Astrocyte (in vitro differentiated cells and primary cell): ENCODE measurements at regions not wholly inside any gene's neighbourhood (a gene's known extent, or its start where the extent isn't known, plus 50 kb on each side); places are given as distances from the start of the nearest gene placed in this dataset.

Experiments used
- DNase-seq: peaks from one replicate; pipeline ENCODE4 v3.0.0-alpha.2; 2010; ENCODE audit warnings: low read depth
- FAIRE-seq: peaks from 2 replicates; lab custom pipeline; 2011; peaks lifted over from hg19 to GRCh38; lab: Jason Lieb, UNC
- H2AFZ ChIP-seq: 2 replicates; pipeline ENCODE4 v1.6.0; 2012; ENCODE audit warnings: low read depth, low read length, inconsistent platforms
- H3K27ac ChIP-seq: 2 replicates; pipeline ENCODE4 v1.5.1; 2011; ENCODE audit warnings: low read depth, low read length, inconsistent platforms
- H3K27me3 ChIP-seq: 2 replicates; pipeline ENCODE4 v1.6.0; 2011; ENCODE audit warnings: low read length, inconsistent platforms; ENCODE audit not compliant: insufficient read depth
- H3K36me3 ChIP-seq: 2 replicates; pipeline ENCODE4 v1.5.1; 2011; ENCODE audit warnings: low read length, inconsistent platforms; ENCODE audit not compliant: insufficient read depth
- H3K4me1 ChIP-seq: 2 replicates; pipeline ENCODE4 v1.5.1; 2011; ENCODE audit warnings: low read length, inconsistent platforms; ENCODE audit not compliant: insufficient read depth
- H3K4me2 ChIP-seq: 2 replicates; pipeline ENCODE4 v1.6.0; 2012; ENCODE audit warnings: low read length, inconsistent platforms
- H3K4me3 ChIP-seq: 2 replicates; pipeline ENCODE4 v1.5.1; 2011; ENCODE audit warnings: low read depth, mild to moderate bottlenecking, low read length, inconsistent platforms; ENCODE audit not compliant: insufficient read depth
- H3K79me2 ChIP-seq: 2 replicates; pipeline ENCODE4 v1.6.0; 2012; ENCODE audit warnings: mild to moderate bottlenecking, low read length, inconsistent platforms; ENCODE audit not compliant: insufficient read depth
- H3K9ac ChIP-seq: 2 replicates; pipeline ENCODE4 v1.6.0; 2012; ENCODE audit warnings: mild to moderate bottlenecking, low read length, inconsistent platforms
- H3K9me3 ChIP-seq: 2 replicates; pipeline ENCODE4 v1.5.1; 2012; ENCODE audit warnings: low read depth, mild to moderate bottlenecking, low read length, inconsistent platforms; ENCODE audit not compliant: insufficient read depth
- H4K20me1 ChIP-seq: 2 replicates; pipeline ENCODE4 v1.6.0; 2012; ENCODE audit warnings: low read length, inconsistent platforms; ENCODE audit not compliant: insufficient read depth
- H3K27ac Mint-ChIP-seq: one replicate; pipeline ENCODE4 v1.8.0; 2021; ENCODE audit warnings: mild to moderate bottlenecking, mixed read lengths; ENCODE audit not compliant: unreplicated experiment
- H3K27me3 Mint-ChIP-seq: one replicate; pipeline ENCODE4 v1.8.0; 2021; ENCODE audit warnings: low read depth, mixed read lengths; ENCODE audit not compliant: unreplicated experiment
- H3K36me3 Mint-ChIP-seq: one replicate; pipeline ENCODE4 v1.8.0; 2021; ENCODE audit warnings: low read depth, mixed read lengths; ENCODE audit not compliant: unreplicated experiment
- H3K4me1 Mint-ChIP-seq: one replicate; pipeline ENCODE4 v1.8.0; 2021; ENCODE audit warnings: low read depth, mixed read lengths; ENCODE audit not compliant: unreplicated experiment
- H3K4me3 Mint-ChIP-seq: one replicate; pipeline ENCODE4 v1.8.0; 2021; ENCODE audit warnings: mild to moderate bottlenecking, moderate library complexity, mixed read lengths; ENCODE audit not compliant: unreplicated experiment
- H3K9me3 Mint-ChIP-seq: one replicate; pipeline ENCODE4 v1.8.0; 2021; ENCODE audit warnings: mild to moderate bottlenecking, mixed read lengths; ENCODE audit not compliant: unreplicated experiment
- CTCF ChIP-seq: IDR thresholded peaks from 2 replicates; pipeline ENCODE4 v1.5.1; 2011; ENCODE audit warnings: low read depth, mild to moderate bottlenecking, inconsistent platforms, low read length, moderate library complexity; ENCODE audit not compliant: insufficient read depth
- EZH2 ChIP-seq: IDR thresholded peaks from 2 replicates; pipeline ENCODE4 v1.6.1; 2012; ENCODE audit warnings: mild to moderate bottlenecking, low read length, inconsistent platforms; ENCODE audit not compliant: insufficient read depth

GRCh38 chr1:218969006-218969405 is 204.7 kb upstream of the LYPLAL1 start:
- peaks cover 5% of the 10 kb centered on the region for H3K9me3 Mint-ChIP-seq

GRCh38 chr1:218970397-218970990 is 203.2 kb upstream of the LYPLAL1 start:
- Mint-ChIP-seq H3K27ac (no peak overlapping the region), H3K9me3 (peaks cover 5% of the 10 kb centered on the region), H3K4me3 (no peak overlapping the region), H3K27me3 (no peaks in the 10 kb centered on the region), H3K36me3 (peaks cover 2% of the 10 kb centered on the region), H3K4me1 (peaks cover 3% of the 10 kb centered on the region)
- H3K4me3 ChIP-seq = no peak overlapping the region
- no peak for TF ChIP-seq CTCF
- TF ChIP-seq EZH2 = no peak
- no peak for DNase-seq
- H3K9ac ChIP-seq = no peak overlapping the region
- no peak for FAIRE-seq
- no peaks in the 10 kb centered on the region for H3K36me3 ChIP-seq
- no peak overlapping the region for H3K27ac ChIP-seq
- H3K4me1 ChIP-seq = no peaks in the 10 kb centered on the region
- no peaks in the 10 kb centered on the region for H3K27me3 ChIP-seq
- H3K9me3 ChIP-seq = peaks cover 3% of the 10 kb centered on the region
- no peaks in the 10 kb centered on the region for H3K79me2 ChIP-seq
- H4K20me1 ChIP-seq = no peaks in the 10 kb centered on the region
- H3K4me2 ChIP-seq = no peak overlapping the region
- no peak overlapping the region for H2AFZ ChIP-seq

More at GRCh38 chr1:218969006-218969405, 204.7 kb upstream of the LYPLAL1 start:
- H2AFZ ChIP-seq = no peak overlapping the region
- H3K79me2 ChIP-seq = no peaks in the 10 kb centered on the region
- FAIRE-seq (no peak), DNase-seq (no peak)
- H4K20me1 ChIP-seq = no peaks in the 10 kb centered on the region
- no peak overlapping the region for H3K27ac ChIP-seq
- H3K4me1 ChIP-seq = no peaks in the 10 kb centered on the region
- Mint-ChIP-seq H3K27ac (no peak overlapping the region), H3K27me3 (no peaks in the 10 kb centered on the region), H3K4me3 (no peak overlapping the region), H3K4me1 (peaks cover 3% of the 10 kb centered on the region), H3K36me3 (peaks cover 2% of the 10 kb centered on the region)
- no peak overlapping the region for H3K4me3 ChIP-seq
- TF ChIP-seq EZH2 (no peak), CTCF (no peak)
- H3K9me3 ChIP-seq = peaks cover 3% of the 10 kb centered on the region
- no peaks in the 10 kb centered on the region for H3K27me3 ChIP-seq
- H3K9ac ChIP-seq = no peak overlapping the region
- no peak overlapping the region for H3K4me2 ChIP-seq
- no peaks in the 10 kb centered on the region for H3K36me3 ChIP-seq

- Mint-ChIP-seq H3K36me3 (peaks cover 2% of the 10 kb centered on the region), H3K9me3 (peaks cover 5% of the 10 kb centered on the region), H3K27ac (no peak overlapping the region), H3K4me3 (no peak overlapping the region), H3K27me3 (no peaks in the 10 kb centered on the region), H3K4me1 (peaks cover 3% of the 10 kb centered on the region)
- Histone ChIP-seq H2AFZ (no peak overlapping the region), H3K4me3 (no peak overlapping the region), H4K20me1 (no peaks in the 10 kb centered on the region), H3K36me3 (no peaks in the 10 kb centered on the region), H3K27me3 (no peaks in the 10 kb centered on the region), H3K4me1 (no peaks in the 10 kb centered on the region), H3K79me2 (no peaks in the 10 kb centered on the region), H3K9ac (no peak overlapping the region), H3K4me2 (no peak overlapping the region), H3K9me3 (peaks cover 3% of the 10 kb centered on the region), H3K27ac (no peak overlapping the region)
- FAIRE-seq (no peak), DNase-seq (no peak)
- TF ChIP-seq EZH2 = no peak
- no peak for TF ChIP-seq CTCF
Measured at GRCh38 chr1:218971156-218971555, 202.5 kb upstream of the LYPLAL1 start.
